ENCODE measurements at regions not wholly inside any gene's neighbourhood (a gene's known extent, or its start where the extent isn't known, plus 50 kb on each side); places are given as distances from the start of the nearest gene placed in this dataset.
"Not testable (repeated sequence)": the region's sequence is repeated elsewhere in the genome, so short reads cannot be mapped to it uniquely, and the experiment has no call there.

DNA sequence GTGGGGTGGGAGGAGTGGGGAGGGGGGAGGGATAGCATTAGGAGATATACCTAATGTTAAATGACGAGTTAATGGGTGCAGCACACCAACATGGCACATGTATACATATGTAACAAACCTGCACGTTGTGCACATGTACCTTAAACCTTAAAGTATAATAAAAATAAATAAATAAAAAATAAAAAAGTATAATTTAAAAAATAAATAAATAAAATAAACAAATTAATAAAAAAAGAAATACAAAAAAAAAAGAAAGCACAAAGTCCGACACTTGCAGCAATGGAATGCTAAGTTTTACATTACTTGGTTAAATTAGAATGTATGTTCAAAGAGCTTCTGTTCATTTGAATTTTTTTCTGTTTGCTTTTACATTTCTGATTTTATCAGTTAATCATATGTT lies 236.5 kb upstream of the POGK start:
- not testable (repeated sequence) for TF ChIP-seq POLR2A (IDR thresholded peaks at IDR 0.05; ENCODE audit: low read depth, low read length); POLR2AphosphoS5 (IDR thresholded peaks at IDR 0.05; ENCODE audit: low read depth, low read length); TAF1 (IDR thresholded peaks at IDR 0.05; ENCODE audit: low read depth, low read length); PAX5 (IDR thresholded peaks at IDR 0.05; ENCODE audit: insufficient read depth, low read length, severe bottlenecking); SPI1 (IDR thresholded peaks at IDR 0.05; ENCODE audit: low read depth, low read length)
